Neural progenitor cell (in vitro differentiated cells): ENCODE measurements at regions not wholly inside any gene's neighbourhood (a gene's known extent, or its start where the extent isn't known, plus 50 kb on each side); places are given as distances from the start of the nearest gene placed in this dataset.

ENCODE experiments used
- DNase-seq: peaks from one replicate; pipeline ENCODE4 v3.0.0-alpha.2; 2016; ENCODE audit warnings: low spot score
- H2AFZ ChIP-seq: fragments of 200-600 bp; sonication (generic); replicated peaks from 2 replicates; pipeline ENCODE4 v1.6.1; 2016; ENCODE audit warnings: antibody characterized with exemption
- H3F3A ChIP-seq: fragments of 200-600 bp; sonication (generic); 2 replicates; pipeline ENCODE4 v1.6.1; 2016; ENCODE audit warnings: antibody characterized with exemption, low read depth
- H3K27ac ChIP-seq: fragments of 200-600 bp; sonication (generic); 2 replicates; pipeline ENCODE4 v1.5.1; 2016; ENCODE audit warnings: mild to moderate bottlenecking
- H3K27me3 ChIP-seq: fragments of 200-600 bp; sonication (generic); 2 replicates; pipeline ENCODE4 v1.6.1; 2016; ENCODE audit warnings: mild to moderate bottlenecking, moderate library complexity
- H3K36me3 ChIP-seq: fragments of 200-600 bp; sonication (generic); 2 replicates; pipeline ENCODE4 v1.5.1; 2016
- H3K4me1 ChIP-seq: fragments of 200-600 bp; sonication (generic); 2 replicates; pipeline ENCODE4 v1.6.1; 2016; ENCODE audit warnings: mixed run types
- H3K4me2 ChIP-seq: fragments of 200-600 bp; sonication (generic); 2 replicates; pipeline ENCODE4 v1.6.1; 2016
- H3K4me3 ChIP-seq: fragments of 200-600 bp; sonication (generic); 2 replicates; pipeline ENCODE4 v1.5.1; 2016
- H3K79me2 ChIP-seq: fragments of 200-600 bp; sonication (generic); 2 replicates; pipeline ENCODE4 v1.6.1; 2016; ENCODE audit warnings: low read depth
- H3K9ac ChIP-seq: fragments of 200-600 bp; sonication (generic); 2 replicates; pipeline ENCODE4 v1.6.1; 2016
- H3K9me3 ChIP-seq: fragments of 200-600 bp; sonication (generic); 2 replicates; pipeline ENCODE4 v1.5.1; 2016; ENCODE audit warnings: low read depth
- H4K20me1 ChIP-seq: fragments of 200-600 bp; sonication (generic); 2 replicates; pipeline ENCODE4 v1.6.1; 2016; ENCODE audit warnings: low read depth
- H3K27ac Mint-ChIP-seq: 3 replicates; pipeline ENCODE4 v1.8.0; 2021; ENCODE audit warnings: mixed read lengths
- H3K27me3 Mint-ChIP-seq: 2 replicates; pipeline ENCODE4 v1.8.0; 2022; ENCODE audit warnings: low read depth, mild to moderate bottlenecking, inconsistent platforms, moderate library complexity, mixed read lengths; ENCODE audit not compliant: insufficient read depth
- H3K36me3 Mint-ChIP-seq: 3 replicates; pipeline ENCODE4 v1.8.0; 2021; ENCODE audit warnings: mixed read lengths
- H3K4me1 Mint-ChIP-seq: 3 replicates; pipeline ENCODE4 v1.8.0; 2021; ENCODE audit warnings: mixed read lengths
- H3K4me3 Mint-ChIP-seq: 3 replicates; pipeline ENCODE4 v1.8.0; 2021; ENCODE audit warnings: mild to moderate bottlenecking, moderate library complexity, mixed read lengths
- H3K9me3 Mint-ChIP-seq: 3 replicates; pipeline ENCODE4 v1.8.0; 2020; ENCODE audit warnings: mixed read lengths
- EZH2 ChIP-seq: fragments of 200-600 bp; sonication (generic); IDR thresholded peaks from 2 replicates; pipeline ENCODE4 v1.6.1; 2017; ENCODE audit warnings: antibody characterized with exemption, mild to moderate bottlenecking, moderate library complexity
- EZH2phosphoT487 ChIP-seq: fragments of 200-600 bp; sonication (generic); IDR thresholded peaks from 2 replicates; pipeline ENCODE4 v1.6.1; 2017; ENCODE audit warnings: antibody characterized with exemption
- TF ChIP-seq, protein P1 (sequence below): fragments of 200-600 bp; sonication (generic); IDR thresholded peaks from 2 replicates; pipeline ENCODE4 v1.5.1; 2017; ENCODE audit warnings: antibody characterized with exemption, mild to moderate bottlenecking

DNA sequence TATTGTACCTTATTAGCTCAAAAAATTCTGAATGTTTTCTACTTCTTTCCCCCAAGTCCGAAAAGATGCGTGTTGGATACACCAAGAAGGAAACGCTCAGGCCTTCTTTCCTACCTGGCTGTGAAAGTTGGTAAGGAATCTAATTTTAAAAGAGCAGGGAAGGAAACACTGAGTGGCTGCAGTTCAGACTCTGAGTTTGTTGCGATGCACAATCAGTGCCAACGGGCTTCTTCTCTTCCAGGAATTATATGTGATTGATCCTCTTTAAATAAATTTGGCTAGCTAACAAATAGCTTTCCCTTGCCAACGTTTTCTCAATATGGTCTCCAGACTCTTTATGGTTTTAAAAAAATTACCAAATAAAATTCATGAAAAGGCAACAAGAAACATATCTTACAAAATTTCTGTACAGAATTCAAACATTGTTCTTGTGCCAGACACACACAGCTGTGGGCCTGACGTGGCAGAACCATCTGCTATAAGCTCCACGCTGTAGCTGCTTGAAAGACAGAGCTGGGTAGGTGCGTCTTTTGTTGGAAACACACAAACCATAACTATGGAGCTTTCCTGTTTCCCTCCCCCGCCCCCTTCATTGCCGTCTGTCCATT, 493.1 kb downstream of the ZNF608 start:
- no peak overlapping the region for H3K4me3 Mint-ChIP-seq
- H3K36me3 Mint-ChIP-seq = peaks cover 14% of the 10 kb centered on the region
- H3K27ac Mint-ChIP-seq = peak overlapping the region; percentile 24
- H4K20me1 ChIP-seq = no peaks in the 10 kb centered on the region
- no peaks in the 10 kb centered on the region for H3K27me3 ChIP-seq
- no peaks in the 10 kb centered on the region for H3K36me3 ChIP-seq
- TF ChIP-seq, protein P1, sequence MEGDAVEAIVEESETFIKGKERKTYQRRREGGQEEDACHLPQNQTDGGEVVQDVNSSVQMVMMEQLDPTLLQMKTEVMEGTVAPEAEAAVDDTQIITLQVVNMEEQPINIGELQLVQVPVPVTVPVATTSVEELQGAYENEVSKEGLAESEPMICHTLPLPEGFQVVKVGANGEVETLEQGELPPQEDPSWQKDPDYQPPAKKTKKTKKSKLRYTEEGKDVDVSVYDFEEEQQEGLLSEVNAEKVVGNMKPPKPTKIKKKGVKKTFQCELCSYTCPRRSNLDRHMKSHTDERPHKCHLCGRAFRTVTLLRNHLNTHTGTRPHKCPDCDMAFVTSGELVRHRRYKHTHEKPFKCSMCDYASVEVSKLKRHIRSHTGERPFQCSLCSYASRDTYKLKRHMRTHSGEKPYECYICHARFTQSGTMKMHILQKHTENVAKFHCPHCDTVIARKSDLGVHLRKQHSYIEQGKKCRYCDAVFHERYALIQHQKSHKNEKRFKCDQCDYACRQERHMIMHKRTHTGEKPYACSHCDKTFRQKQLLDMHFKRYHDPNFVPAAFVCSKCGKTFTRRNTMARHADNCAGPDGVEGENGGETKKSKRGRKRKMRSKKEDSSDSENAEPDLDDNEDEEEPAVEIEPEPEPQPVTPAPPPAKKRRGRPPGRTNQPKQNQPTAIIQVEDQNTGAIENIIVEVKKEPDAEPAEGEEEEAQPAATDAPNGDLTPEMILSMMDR = no peak
- no peak for TF ChIP-seq EZH2
- H3K9me3 Mint-ChIP-seq = peaks cover 46% of the 10 kb centered on the region
- no peak overlapping the region for H3K9ac ChIP-seq
- no peak overlapping the region for H3K4me2 ChIP-seq
- H3F3A ChIP-seq = no peaks in the 10 kb centered on the region
- peaks cover 22% of the 10 kb centered on the region for H3K4me1 ChIP-seq
- no peak for DNase-seq
- H2AFZ ChIP-seq = peak overlapping the region; percentile 28
- H3K9me3 ChIP-seq = no peaks in the 10 kb centered on the region
- H3K4me1 Mint-ChIP-seq = peaks cover 24% of the 10 kb centered on the region
- peaks cover 4% of the 10 kb centered on the region for H3K27me3 Mint-ChIP-seq
- H3K79me2 ChIP-seq = no peaks in the 10 kb centered on the region
- H3K27ac ChIP-seq = no peak overlapping the region
- no peak overlapping the region for H3K4me3 ChIP-seq

DNA sequence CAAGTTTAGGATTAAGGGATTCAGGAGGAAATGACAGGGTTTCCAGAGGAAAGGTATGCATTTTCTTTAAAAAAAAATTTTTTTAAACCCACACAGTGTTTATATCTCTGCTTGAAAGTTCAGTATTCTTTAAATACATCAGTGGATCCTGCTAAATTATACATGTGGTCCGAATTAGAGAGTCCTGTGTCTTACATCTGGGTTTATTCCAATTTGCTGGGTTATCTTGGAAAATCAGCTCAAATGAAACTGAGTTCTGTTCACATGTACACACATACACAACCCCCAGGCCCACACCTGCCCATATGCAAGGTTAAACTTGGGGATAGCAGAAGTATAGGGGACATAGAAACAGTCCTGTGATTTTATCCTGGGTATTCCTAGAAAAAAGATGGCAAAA, 493.7 kb downstream of the ZNF608 start:
- Histone ChIP-seq H2AFZ (no peak overlapping the region), H3K36me3 (no peaks in the 10 kb centered on the region), H3K4me1 (peaks cover 22% of the 10 kb centered on the region), H3K27me3 (no peaks in the 10 kb centered on the region), H3K79me2 (no peaks in the 10 kb centered on the region), H3F3A (no peaks in the 10 kb centered on the region), H3K9me3 (peaks cover 4% of the 10 kb centered on the region), H3K4me3 (no peak overlapping the region), H4K20me1 (no peaks in the 10 kb centered on the region), H3K9ac (no peak overlapping the region), H3K27ac (no peak overlapping the region), H3K4me2 (no peak overlapping the region)
- Mint-ChIP-seq H3K36me3 (peaks cover 14% of the 10 kb centered on the region), H3K27me3 (peaks cover 4% of the 10 kb centered on the region), H3K27ac (no peak overlapping the region), H3K9me3 (peaks cover 51% of the 10 kb centered on the region), H3K4me3 (no peak overlapping the region), H3K4me1 (peaks cover 24% of the 10 kb centered on the region)
- DNase-seq = no peak
- TF ChIP-seq EZH2 (no peak), EZH2phosphoT487 (no peak)
- TF ChIP-seq, protein P1 = no peak

DNA sequence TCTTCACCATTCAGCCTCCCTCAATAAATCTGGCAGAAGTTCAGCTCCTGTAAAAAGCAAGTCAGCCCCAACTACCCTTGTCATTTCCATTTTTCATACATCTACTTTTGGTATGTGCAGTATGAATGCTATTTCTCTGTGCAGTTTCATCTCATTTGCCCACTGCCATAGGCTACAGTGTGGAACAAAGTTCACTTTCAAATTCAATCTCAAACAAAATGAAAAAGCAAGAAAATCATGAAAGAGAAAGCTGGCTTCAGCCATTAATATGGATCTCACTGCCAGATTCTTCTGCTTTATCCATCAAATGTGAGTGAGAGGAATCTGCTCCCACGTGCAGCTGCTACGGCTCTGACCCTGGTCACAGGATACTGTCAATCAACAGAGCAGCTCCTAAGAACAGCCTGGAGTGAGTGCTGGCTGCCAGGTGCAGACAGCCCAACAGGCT, 494.2 kb downstream of the ZNF608 start:
- no peak overlapping the region for H3K27ac ChIP-seq
- H3K4me1 ChIP-seq = peaks cover 22% of the 10 kb centered on the region
- H3K4me2 ChIP-seq = no peak overlapping the region
- no peaks in the 10 kb centered on the region for H3K36me3 ChIP-seq
- Mint-ChIP-seq H3K27me3 (peaks cover 4% of the 10 kb centered on the region), H3K36me3 (peaks cover 14% of the 10 kb centered on the region), H3K27ac (no peak overlapping the region), H3K9me3 (peaks cover 52% of the 10 kb centered on the region), H3K4me1 (peaks cover 24% of the 10 kb centered on the region), H3K4me3 (no peak overlapping the region)
- H3K79me2 ChIP-seq = no peaks in the 10 kb centered on the region
- H4K20me1 ChIP-seq = no peaks in the 10 kb centered on the region
- H3K9me3 ChIP-seq = peaks cover 9% of the 10 kb centered on the region
- H3K9ac ChIP-seq = no peak overlapping the region
- no peaks in the 10 kb centered on the region for H3K27me3 ChIP-seq
- no peaks in the 10 kb centered on the region for H3F3A ChIP-seq
- DNase-seq = peak; percentile 52
- H2AFZ ChIP-seq = no peak overlapping the region
- H3K4me3 ChIP-seq = no peak overlapping the region
- TF ChIP-seq EZH2phosphoT487 = no peak
- TF ChIP-seq, protein P1 = no peak
- no peak for TF ChIP-seq EZH2
